Keratinocyte (primary cell): ENCODE measurements at regions not wholly inside any gene's neighbourhood (a gene's known extent, or its start where the extent isn't known, plus 50 kb on each side); places are given as distances from the start of the nearest gene placed in this dataset.

Experiments used
- DNase-seq: peaks from one replicate; pipeline ENCODE4 v3.0.0-alpha.2; 2011; ENCODE audit warnings: low read depth, missing footprints, low spot score
- FAIRE-seq: peaks from 2 replicates; lab custom pipeline; 2011; peaks lifted over from hg19 to GRCh38; lab: Jason Lieb, UNC
- H2AFZ ChIP-seq: 2 replicates; pipeline ENCODE4 v1.6.0; 2012; ENCODE audit warnings: low read length, control low read depth, inconsistent platforms; ENCODE audit not compliant: control insufficient read depth
- H3K27ac ChIP-seq: 2 replicates; pipeline ENCODE4 v1.5.1; 2011; ENCODE audit warnings: low read length; ENCODE audit not compliant: control insufficient read depth, insufficient read depth
- H3K27me3 ChIP-seq: 3 replicates; pipeline ENCODE4 v1.6.0; 2011; ENCODE audit warnings: low read length; ENCODE audit not compliant: control insufficient read depth, insufficient read depth; ENCODE audit errors: extremely low read depth
- H3K36me3 ChIP-seq, 2 experiments: 2 replicates in 1 of 2; 3 replicates in 1 of 2; pipeline ENCODE4 v1.5.1; 2011; ENCODE audit warnings: low read length in 2 of 2, mild to moderate bottlenecking in 1 of 2; ENCODE audit not compliant: control insufficient read depth in 2 of 2, insufficient read depth in 2 of 2; ENCODE audit errors: extremely low read depth in 1 of 2
- H3K4me1 ChIP-seq: 3 replicates; pipeline ENCODE4 v1.5.1; 2011; ENCODE audit warnings: low read length; ENCODE audit not compliant: control insufficient read depth, insufficient read depth; ENCODE audit errors: extremely low read depth
- H3K4me2 ChIP-seq: 3 replicates; pipeline ENCODE4 v1.6.0; 2011; ENCODE audit warnings: low read depth, low read length; ENCODE audit not compliant: control insufficient read depth, insufficient read depth; ENCODE audit errors: extremely low read depth
- H3K4me3 ChIP-seq, 3 experiments: fragments of 200-600 bp in 1 of 3; sonication (generic) in 1 of 3; 2 replicates in 2 of 3; 3 replicates in 1 of 3; pipeline ENCODE4 v1.5.1; 2011 to 2016; ENCODE audit warnings: low read length in 3 of 3, mild to moderate bottlenecking in 3 of 3, control low read depth in 2 of 3, inconsistent platforms in 1 of 3, low read depth in 1 of 3, mixed read lengths in 1 of 3, mixed run types in 1 of 3, moderate library complexity in 1 of 3; ENCODE audit not compliant: control insufficient read depth in 2 of 3, insufficient read depth in 2 of 3; ENCODE audit errors: extremely low read depth in 1 of 3
- H3K79me2 ChIP-seq: 2 replicates; pipeline ENCODE4 v1.6.0; 2012; ENCODE audit warnings: low read length; ENCODE audit not compliant: control insufficient read depth, insufficient read depth
- H3K9ac ChIP-seq: 3 replicates; pipeline ENCODE4 v1.6.0; 2011; ENCODE audit warnings: low read length; ENCODE audit not compliant: control insufficient read depth, insufficient read depth; ENCODE audit errors: extremely low read depth
- H3K9me1 ChIP-seq: 3 replicates; pipeline ENCODE4 v1.6.0; 2011; ENCODE audit warnings: low read length; ENCODE audit not compliant: control insufficient read depth, insufficient read depth; ENCODE audit errors: extremely low read depth
- H3K9me3 ChIP-seq: 2 replicates; pipeline ENCODE4 v1.5.1; 2012; ENCODE audit warnings: low read depth, low read length; ENCODE audit not compliant: control insufficient read depth
- H4K20me1 ChIP-seq: 3 replicates; pipeline ENCODE4 v1.6.0; 2011; ENCODE audit warnings: low read length; ENCODE audit not compliant: control insufficient read depth, insufficient read depth; ENCODE audit errors: extremely low read depth
- CTCF ChIP-seq, 3 experiments: IDR thresholded peaks in 1 of 3; conservative IDR thresholded peaks in 1 of 3; optimal IDR thresholded peaks in 1 of 3; 2 replicates in 2 of 3; 3 replicates in 1 of 3; pipeline versions ENCODE3 to v1.5.1; 2011; ENCODE audit warnings: low read length in 3 of 3, mild to moderate bottlenecking in 3 of 3, moderate library complexity in 2 of 3, control low read depth in 1 of 3, inconsistent platforms in 1 of 3; ENCODE audit not compliant: insufficient read depth in 2 of 3; ENCODE audit errors: extremely low read depth in 1 of 3
- EZH2 ChIP-seq: IDR thresholded peaks from one replicate; pipeline ENCODE4 v1.6.1; 2012; ENCODE audit warnings: inconsistent platforms, mild to moderate bottlenecking, low read length, moderate library complexity
- dilution Hi-C: fragments of 300-500 bp; cut with MboI; formaldehyde crosslinking; loops from one replicate; pipeline ENCODE4 v1.7.0; 2020; ENCODE audit warnings: low sequenced_read_pairs; ENCODE audit not compliant: extremely low pct_ligation_motif_present

GRCh38 chr13:64909184-64909583 lies 2321.0 kb downstream of the PCDH9 start:
- no peaks in the 10 kb centered on the region for H3K4me1 ChIP-seq
- DNase-seq (no peak), FAIRE-seq (no peak)
- H3K9me3 ChIP-seq = peaks cover 2% of the 10 kb centered on the region
- no peaks in the 10 kb centered on the region for H3K27me3 ChIP-seq
- no peak overlapping the region for H3K4me3 ChIP-seq
- H3K79me2 ChIP-seq = no peaks in the 10 kb centered on the region
- no peak overlapping the region for H3K4me2 ChIP-seq
- no peaks in the 10 kb centered on the region for H3K9me1 ChIP-seq
- peak overlapping the region; percentile 16 for H2AFZ ChIP-seq
- H3K27ac ChIP-seq = no peak overlapping the region
- no peaks in the 10 kb centered on the region for H3K36me3 ChIP-seq
- dilution Hi-C loops = no loop called here
- TF ChIP-seq CTCF (optimal IDR thresholded peaks at IDR 0.05 in 1 of 3, IDR thresholded peaks at IDR 0.05 in 1 of 3, conservative IDR thresholded peaks at IDR 0.05 in 1 of 3; ENCODE audit: extremely low read depth in 1 of 3, insufficient read depth in 2 of 3, low read length in 3 of 3) (no peak), EZH2 (no peak)
- H4K20me1 ChIP-seq = no peaks in the 10 kb centered on the region
- no peak overlapping the region for H3K9ac ChIP-seq

GRCh38 chr13:64900039-64900438 lies 2330.1 kb downstream of the PCDH9 start:
- Histone ChIP-seq H2AFZ (no peak overlapping the region), H3K27ac (no peak overlapping the region), H4K20me1 (no peaks in the 10 kb centered on the region), H3K4me3 (no peak overlapping the region), H3K9me3 (no peaks in the 10 kb centered on the region), H3K36me3 (no peaks in the 10 kb centered on the region), H3K79me2 (no peaks in the 10 kb centered on the region), H3K9me1 (no peaks in the 10 kb centered on the region), H3K9ac (no peak overlapping the region), H3K4me1 (no peaks in the 10 kb centered on the region), H3K4me2 (no peak overlapping the region), H3K27me3 (no peaks in the 10 kb centered on the region)
- TF ChIP-seq CTCF (optimal IDR thresholded peaks at IDR 0.05 in 1 of 3, IDR thresholded peaks at IDR 0.05 in 1 of 3, conservative IDR thresholded peaks at IDR 0.05 in 1 of 3; ENCODE audit: extremely low read depth in 1 of 3, insufficient read depth in 2 of 3, low read length in 3 of 3) = no peak
- no peak for TF ChIP-seq EZH2
- dilution Hi-C loops = no loop called here
- no peak for FAIRE-seq
- no peak for DNase-seq
